H4 (cell line): ENCODE measurements at regions not wholly inside any gene's neighbourhood (a gene's known extent, or its start where the extent isn't known, plus 50 kb on each side); places are given as distances from the start of the nearest gene placed in this dataset.
"Not testable (repeated sequence)": the region's sequence is repeated elsewhere in the genome, so short reads cannot be mapped to it uniquely, and the experiment has no call there.

ENCODE experiments used
- DNase-seq: peaks from one replicate; pipeline ENCODE4 v3.0.0-alpha.2; 2015; ENCODE audit warnings: low spot score

GRCh38 chr12:39699079-39699478 lies 79.5 kb upstream of the ABCD2 start:
- not testable (repeated sequence) for DNase-seq

- DNase-seq, result no peak
Observed at GRCh38 chr12:39697108-39697507, 77.5 kb upstream of the ABCD2 start.

GRCh38 chr12:39692258-39692853 lies 72.8 kb upstream of the ABCD2 start:
- DNase-seq, result no peak

- DNase-seq, result no peak
Observed at GRCh38 chr12:39685854-39686657, 66.5 kb upstream of the ABCD2 start.

GRCh38 chr12:39682689-39683477 lies 63.3 kb upstream of the ABCD2 start:
- DNase-seq, result peak; percentile 7

GRCh38 chr12:39675263-39675662 lies 55.7 kb upstream of the ABCD2 start:
- no peak for DNase-seq

- DNase-seq, result no peak
Observed at GRCh38 chr12:39672976-39673375, 53.4 kb upstream of the ABCD2 start.

- no peak for DNase-seq
Observed at GRCh38 chr12:39671898-39672875, 52.6 kb upstream of the ABCD2 start.

- DNase-seq, result not testable (repeated sequence)
Observed at GRCh38 chr12:39669539-39669938, 49.9 kb upstream of the ABCD2 start.
